NT2/D1 (cell line): ENCODE measurements at regions not wholly inside any gene's neighbourhood (a gene's known extent, or its start where the extent isn't known, plus 50 kb on each side); places are given as distances from the start of the nearest gene placed in this dataset.

Source experiments
- SUZ12 ChIP-seq: IDR thresholded peaks from 2 replicates; pipeline ENCODE4 v1.6.1; 2011; ENCODE audit not compliant: insufficient read length, insufficient read depth; ENCODE audit errors: extremely low read depth
- ZNF274 ChIP-seq: IDR thresholded peaks from 2 replicates; pipeline ENCODE4 v1.6.1; 2011; ENCODE audit warnings: mild to moderate bottlenecking, low read depth, low read length

- TF ChIP-seq SUZ12 (no peak), ZNF274 (no peak)
These were observed 434.2 kb downstream of the ZIC1 start for GRCh38 chr3:147843331-147843730.
